ENCODE measurements at regions not wholly inside any gene's neighbourhood (a gene's known extent, or its start where the extent isn't known, plus 50 kb on each side); places are given as distances from the start of the nearest gene placed in this dataset.

DNA sequence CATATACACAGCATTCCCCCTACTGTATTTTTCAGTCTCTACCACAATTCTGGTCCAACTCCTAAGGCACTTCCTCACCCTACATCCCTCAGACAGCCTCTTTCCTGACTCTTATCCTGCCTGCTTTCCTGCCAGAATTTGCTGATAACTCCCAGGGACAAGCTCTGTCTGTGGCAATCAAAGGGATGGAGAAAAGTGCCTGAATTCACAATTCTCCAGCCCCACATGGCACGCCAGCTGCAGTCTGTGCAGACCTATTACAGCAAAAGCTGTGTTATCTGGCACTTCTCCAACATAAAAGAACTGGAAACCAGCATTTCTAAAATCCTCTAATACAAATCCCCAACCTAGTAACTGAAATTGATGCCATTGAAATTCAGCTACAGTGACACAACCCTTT lies 404.8 kb downstream of the KLHL13 start:
- 0% methylated on average over 1 of the region's 1 CpG for WGBS (ENCODE audit: insufficient coverage, low coverage, missing lambda C conversion rate)
- no peak overlapping the region for H3K4me3 ChIP-seq
- intact Hi-C loops (cut with micrococcal nuclease) (no loop called here), in situ Hi-C loops (cut with MboI) (no loop called here)
- ChIA-PET CTCF (ENCODE audit: low intra/inter-chr PET ratio) (no interaction called here), POLR2A (no interaction called here)
- H3K9me1 ChIP-seq (ENCODE audit: control insufficient read depth, insufficient read depth, low read length), result no peaks in the 10 kb centered on the region
- no peak for ATAC-seq
- no peaks in the 10 kb centered on the region for H3K9me3 ChIP-seq (replicated peaks; ENCODE audit: control insufficient read depth, insufficient read depth, low read depth, low read length)
- no peaks in the 10 kb centered on the region for H3K4me1 ChIP-seq (replicated peaks in 1 of 2; ENCODE audit: control insufficient read depth in 2 of 2, insufficient read depth in 2 of 2, low read length in 2 of 2)
- DNase-seq (ENCODE audit: extremely low read depth in 1 of 4, low spot score in 3 of 4), result no peak
- FAIRE-seq, result no peak
- no peak overlapping the region for H2AFZ ChIP-seq (ENCODE audit: low read depth, low read length)
- no peak for TF ChIP-seq NFRKB (IDR thresholded peaks at IDR 0.05; ENCODE audit: low read depth)
- no peak for TF ChIP-seq ZFP1 (CRISPR knock-in tag; IDR thresholded peaks at IDR 0.05)
- no peak for TF ChIP-seq THRA (IDR thresholded peaks at IDR 0.05)
- no peak for TF ChIP-seq CSDE1 (IDR thresholded peaks at IDR 0.05)
- TF ChIP-seq, protein P1, sequence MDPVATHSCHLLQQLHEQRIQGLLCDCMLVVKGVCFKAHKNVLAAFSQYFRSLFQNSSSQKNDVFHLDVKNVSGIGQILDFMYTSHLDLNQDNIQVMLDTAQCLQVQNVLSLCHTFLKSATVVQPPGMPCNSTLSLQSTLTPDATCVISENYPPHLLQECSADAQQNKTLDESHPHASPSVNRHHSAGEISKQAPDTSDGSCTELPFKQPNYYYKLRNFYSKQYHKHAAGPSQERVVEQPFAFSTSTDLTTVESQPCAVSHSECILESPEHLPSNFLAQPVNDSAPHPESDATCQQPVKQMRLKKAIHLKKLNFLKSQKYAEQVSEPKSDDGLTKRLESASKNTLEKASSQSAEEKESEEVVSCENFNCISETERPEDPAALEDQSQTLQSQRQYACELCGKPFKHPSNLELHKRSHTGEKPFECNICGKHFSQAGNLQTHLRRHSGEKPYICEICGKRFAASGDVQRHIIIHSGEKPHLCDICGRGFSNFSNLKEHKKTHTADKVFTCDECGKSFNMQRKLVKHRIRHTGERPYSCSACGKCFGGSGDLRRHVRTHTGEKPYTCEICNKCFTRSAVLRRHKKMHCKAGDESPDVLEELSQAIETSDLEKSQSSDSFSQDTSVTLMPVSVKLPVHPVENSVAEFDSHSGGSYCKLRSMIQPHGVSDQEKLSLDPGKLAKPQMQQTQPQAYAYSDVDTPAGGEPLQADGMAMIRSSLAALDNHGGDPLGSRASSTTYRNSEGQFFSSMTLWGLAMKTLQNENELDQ (CRISPR knock-in tag; IDR thresholded peaks at IDR 0.05; ENCODE audit: borderline replicate concordance), result no peak
- TF ChIP-seq HOMEZ (CRISPR knock-in tag; IDR thresholded peaks at IDR 0.05), result no peak
- TF ChIP-seq ZNF785 (CRISPR knock-in tag; IDR thresholded peaks at IDR 0.05), result no peak
- no peak for TF ChIP-seq CHD1 (IDR thresholded peaks at IDR 0.05; ENCODE audit: low read length)
- no peak for TF ChIP-seq SNIP1 (IDR thresholded peaks at IDR 0.05; ENCODE audit: low read depth)
- no peak for TF ChIP-seq MAFG (tag; conservative IDR thresholded peaks at IDR 0.05)
- no peak for TF ChIP-seq RUNX1 (IDR thresholded peaks at IDR 0.05; ENCODE audit: low read depth)
- TF ChIP-seq FOXJ2 (tag; IDR thresholded peaks at IDR 0.05), result no peak
- no peak for TF ChIP-seq CCNT2 (IDR thresholded peaks at IDR 0.05; ENCODE audit: borderline replicate concordance, extremely low read depth, insufficient read length, low read depth, low read length)
- no peak for TF ChIP-seq ZEB2 (IDR thresholded peaks at IDR 0.05)
- no peak for TF ChIP-seq ATF2 (CRISPR knock-in tag; IDR thresholded peaks at IDR 0.05)
- TF ChIP-seq, protein P2, sequence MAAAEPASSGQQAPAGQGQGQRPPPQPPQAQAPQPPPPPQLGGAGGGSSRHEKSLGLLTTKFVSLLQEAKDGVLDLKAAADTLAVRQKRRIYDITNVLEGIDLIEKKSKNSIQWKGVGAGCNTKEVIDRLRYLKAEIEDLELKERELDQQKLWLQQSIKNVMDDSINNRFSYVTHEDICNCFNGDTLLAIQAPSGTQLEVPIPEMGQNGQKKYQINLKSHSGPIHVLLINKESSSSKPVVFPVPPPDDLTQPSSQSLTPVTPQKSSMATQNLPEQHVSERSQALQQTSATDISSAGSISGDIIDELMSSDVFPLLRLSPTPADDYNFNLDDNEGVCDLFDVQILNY (CRISPR knock-in tag; IDR thresholded peaks at IDR 0.05), result no peak
- no peaks in the 10 kb centered on the region for H3K79me2 ChIP-seq (ENCODE audit: control insufficient read depth, insufficient read depth, low read length)
- no peaks in the 10 kb centered on the region for H3K27me3 ChIP-seq (ENCODE audit: control insufficient read depth in 2 of 2, insufficient read depth in 2 of 2, low read length in 2 of 2)
- H3K27ac ChIP-seq (ENCODE audit: extremely low read depth, low read depth, low read length), result no peak overlapping the region
- H4K20me1 ChIP-seq (replicated peaks; ENCODE audit: control insufficient read depth, insufficient read depth, low read length), result no peaks in the 10 kb centered on the region
- BruUV-seq (replicated peaks), result no TSS peak
- H3K4me2 ChIP-seq (ENCODE audit: insufficient read depth, low read length), result no peak overlapping the region
- H3K9ac ChIP-seq (ENCODE audit: insufficient read depth in 1 of 2, low read depth in 2 of 2, low read length in 2 of 2), result no peak overlapping the region
- H3K36me3 ChIP-seq (ENCODE audit: control insufficient read depth, insufficient read depth, low read length), result no peaks in the 10 kb centered on the region
